GM18951 (cell line): ENCODE measurements at regions not wholly inside any gene's neighbourhood (a gene's known extent, or its start where the extent isn't known, plus 50 kb on each side); places are given as distances from the start of the nearest gene placed in this dataset.

Experiments used
- POLR2A ChIP-seq: IDR thresholded peaks from 4 replicates; pipeline ENCODE4 v1.6.1; 2011; ENCODE audit warnings: mild to moderate bottlenecking; ENCODE audit not compliant: insufficient read length, insufficient read depth; ENCODE audit errors: extremely low read depth
- in situ Hi-C: fragments of 300-500 bp; cut with MboI; formaldehyde crosslinking; loops from one replicate; pipeline ENCODE4 v1.12.0; 2022; ENCODE audit warnings: low sequenced_read_pairs, mixed read lengths, inconsistent platforms; ENCODE audit not compliant: unreplicated experiment

DNA sequence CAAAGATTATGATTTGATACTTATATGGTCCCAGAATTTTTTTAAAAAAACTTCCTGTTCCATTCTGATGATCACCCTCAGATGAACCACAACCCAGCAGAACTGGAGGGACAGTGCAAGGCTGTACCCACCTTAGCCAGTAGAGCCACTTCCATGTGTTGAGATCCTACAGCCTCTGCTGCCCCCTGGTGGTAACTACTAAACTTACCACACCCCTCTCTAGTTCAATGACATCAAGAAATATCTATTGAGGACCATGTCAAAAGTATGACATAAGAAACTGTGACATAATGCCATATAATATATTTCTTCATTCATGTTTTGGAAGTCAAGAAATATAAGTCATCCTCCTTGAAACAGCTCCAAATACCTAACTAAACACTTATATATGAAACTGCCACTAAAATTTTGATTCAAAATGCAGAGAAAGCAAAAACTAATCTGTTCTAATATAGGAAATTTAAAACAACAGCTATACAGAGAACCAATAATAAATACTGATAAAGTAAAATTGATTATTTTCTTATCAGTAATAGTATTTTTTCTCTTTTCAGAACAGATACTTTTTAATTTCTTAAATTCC, 412.6 kb downstream of the KCTD12 start:
- in situ Hi-C loops: loop anchor here (10.0 to 25.0 kb wide), 2 partner anchors 599 to 786 kb away; no protein-coding TSS in a partner anchor
- TF ChIP-seq POLR2A: no peak

GRCh38 chr13:76472916-76473315, 413.3 kb downstream of the KCTD12 start:
- TF ChIP-seq POLR2A: no peak
- in situ Hi-C loops: loop anchor here (10.0 to 25.0 kb wide), 2 partner anchors 598 to 786 kb away; no protein-coding TSS in a partner anchor

DNA sequence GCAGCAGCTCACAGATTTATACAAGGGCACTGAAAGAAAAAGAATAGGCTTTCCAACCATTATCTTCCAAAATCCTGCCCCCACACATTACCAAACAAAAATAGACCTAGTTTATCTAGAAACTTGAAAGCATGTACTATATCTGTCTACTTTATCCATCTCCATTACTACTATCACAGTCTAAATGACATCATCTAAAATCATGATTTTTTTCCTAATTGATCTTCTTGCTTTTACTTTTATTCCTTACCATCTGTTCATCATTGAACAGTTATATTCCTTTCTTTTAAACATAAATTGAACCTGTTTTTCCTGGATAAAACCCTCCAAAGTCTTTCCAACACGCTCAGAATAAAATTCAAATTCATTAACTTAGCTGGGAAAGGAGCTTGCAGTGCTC, 414.7 kb downstream of the KCTD12 start:
- in situ Hi-C loops: loop anchor here (10.0 to 25.0 kb wide), 2 partner anchors 597 to 784 kb away; no protein-coding TSS in a partner anchor
- TF ChIP-seq POLR2A: no peak

DNA sequence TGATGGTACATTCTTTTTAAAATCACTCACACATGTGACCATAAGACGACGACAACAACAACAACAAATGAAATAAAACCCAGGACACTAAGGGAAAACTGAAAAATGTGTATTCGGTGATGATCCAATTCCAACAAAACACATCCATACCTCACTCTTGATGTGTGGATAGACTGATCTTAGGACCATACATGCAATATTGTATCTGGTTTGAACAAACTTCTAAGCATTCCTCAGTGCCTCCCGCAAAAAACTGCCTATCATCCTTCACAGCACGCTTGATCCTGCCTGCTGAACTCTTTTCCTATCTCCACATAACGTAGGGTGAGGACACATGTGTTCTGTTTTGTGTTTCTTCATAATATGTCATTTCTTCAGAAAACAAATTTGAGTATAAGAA, 415.2 kb downstream of the KCTD12 start:
- TF ChIP-seq POLR2A: no peak
- in situ Hi-C loops: loop anchor here (10.0 to 25.0 kb wide), 2 partner anchors 596 to 784 kb away; no protein-coding TSS in a partner anchor

DNA sequence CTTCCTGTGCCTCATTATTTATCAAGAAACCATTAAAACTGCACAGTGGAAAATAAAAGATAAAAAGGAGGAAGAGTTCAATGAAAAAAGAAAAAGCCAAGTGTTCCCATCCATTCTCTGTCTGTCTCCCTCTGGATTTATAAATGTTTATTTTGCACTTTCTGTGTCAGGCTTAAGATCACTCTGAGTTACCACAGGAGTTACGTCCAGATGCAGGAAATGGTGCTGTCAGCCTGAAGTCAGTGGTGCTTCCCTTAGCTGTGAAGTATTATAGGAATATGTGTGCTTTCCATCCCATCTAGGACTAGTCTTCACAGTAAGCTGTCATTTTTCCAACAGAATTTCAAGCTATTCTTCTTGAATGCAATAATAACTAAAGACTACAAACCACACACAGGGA, 420.2 kb downstream of the KCTD12 start:
- in situ Hi-C loops: loop anchor here (25.0 kb wide), 1 partner anchor 779 kb away; no protein-coding TSS in a partner anchor
- no peak for TF ChIP-seq POLR2A

- TF ChIP-seq POLR2A: no peak
- in situ Hi-C loops: loop anchor here (25.0 kb wide), 1 partner anchor 776 kb away; no protein-coding TSS in a partner anchor
Measured at GRCh38 chr13:76463314-76463713, 422.9 kb downstream of the KCTD12 start.

DNA sequence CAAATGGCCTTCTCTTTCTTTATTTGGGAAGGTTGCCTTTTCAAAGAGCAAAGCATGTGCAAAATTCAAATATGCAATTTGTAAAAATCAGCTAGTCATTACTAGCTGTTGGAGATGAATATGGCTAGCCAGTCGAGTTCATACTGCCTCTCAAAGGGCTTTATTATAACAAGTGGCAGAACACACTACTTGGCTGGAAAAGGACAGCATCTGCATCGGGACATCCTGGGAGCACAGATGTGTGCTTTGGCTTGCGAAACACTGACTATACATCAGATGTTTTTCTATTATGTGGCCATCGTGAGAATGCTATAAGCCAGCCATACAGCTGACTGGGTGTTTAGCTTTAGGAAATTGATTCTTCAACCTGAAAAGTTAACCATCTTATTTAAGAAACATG, 424.2 kb downstream of the KCTD12 start:
- TF ChIP-seq POLR2A: no peak
- in situ Hi-C loops: loop anchor here (25.0 kb wide), 1 partner anchor 775 kb away; no protein-coding TSS in a partner anchor

DNA sequence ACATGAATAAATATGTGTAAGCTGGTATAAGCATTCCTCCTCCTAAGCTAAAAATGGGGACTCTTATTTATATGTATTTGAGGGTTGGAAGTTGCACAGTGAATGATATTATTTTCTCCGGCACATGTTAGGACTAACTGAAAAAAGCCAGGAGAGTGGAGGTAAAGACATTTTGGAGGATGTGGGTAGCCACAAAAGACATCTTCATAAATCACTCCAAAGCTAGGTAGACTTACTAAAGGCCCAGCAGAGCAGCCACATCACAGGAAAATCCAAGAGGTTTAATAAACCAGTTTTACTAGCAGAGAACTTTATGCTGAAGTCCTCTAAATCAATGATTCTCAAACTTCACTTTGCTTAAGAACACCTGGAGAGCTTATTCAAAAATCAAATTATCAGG, 424.7 kb downstream of the KCTD12 start:
- in situ Hi-C loops: loop anchor here (25.0 kb wide), 1 partner anchor 774 kb away; no protein-coding TSS in a partner anchor
- TF ChIP-seq POLR2A: no peak

- in situ Hi-C loops: loop anchor here (25.0 kb wide), 1 partner anchor 773 kb away; no protein-coding TSS in a partner anchor
Measured at GRCh38 chr13:76459863-76460262, 426.3 kb downstream of the KCTD12 start.

DNA sequence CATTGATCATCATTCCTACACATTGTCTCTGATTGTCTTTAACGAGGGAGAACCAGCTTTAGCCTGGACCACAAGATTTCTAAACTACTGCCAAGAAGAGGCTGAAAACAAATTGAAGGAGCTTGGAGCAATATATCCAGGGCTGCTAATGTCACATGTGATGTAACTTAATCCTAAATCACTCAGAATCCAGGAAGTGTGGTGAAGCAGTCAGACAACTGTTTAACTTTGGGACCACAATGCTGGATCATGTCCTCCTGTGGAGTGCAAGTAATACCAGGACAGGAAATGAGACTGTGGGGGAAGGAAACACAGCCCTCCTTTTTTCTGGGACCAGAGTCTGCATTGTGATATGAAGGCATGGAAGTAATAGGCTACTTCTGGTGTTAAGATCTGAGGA, 430.2 kb downstream of the KCTD12 start:
- in situ Hi-C loops: loop anchor here (25.0 kb wide), 1 partner anchor 769 kb away; no protein-coding TSS in a partner anchor
- no peak for TF ChIP-seq POLR2A

More at GRCh38 chr13:76459863-76460262, 426.3 kb downstream of the KCTD12 start:
- TF ChIP-seq POLR2A: no peak

DNA sequence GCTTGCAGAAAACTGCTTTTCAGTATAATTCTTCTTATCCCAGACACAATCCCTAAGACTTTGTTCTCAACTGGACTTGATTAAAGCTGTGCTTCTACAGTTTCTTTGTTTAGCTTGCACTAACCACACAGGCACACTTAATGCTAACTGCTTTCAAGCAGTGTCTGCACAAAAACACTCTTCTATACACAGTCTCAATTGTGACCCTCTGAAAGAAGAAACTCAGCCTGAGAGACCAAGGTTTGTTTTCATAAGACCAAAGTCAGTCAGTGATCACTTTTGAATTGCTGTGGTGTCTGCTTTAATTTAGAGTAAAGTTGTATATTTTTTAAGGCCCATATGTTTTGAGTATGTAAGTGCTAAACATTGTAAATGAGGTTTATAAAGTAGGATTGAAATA, 431.2 kb downstream of the KCTD12 start:
- TF ChIP-seq POLR2A: no peak
- in situ Hi-C loops: loop anchor here (25.0 kb wide), 1 partner anchor 768 kb away; no protein-coding TSS in a partner anchor

GRCh38 chr13:76449716-76450115, 436.5 kb downstream of the KCTD12 start:
- in situ Hi-C loops: loop anchor here (25.0 kb wide), 1 partner anchor 762 kb away; no protein-coding TSS in a partner anchor
- TF ChIP-seq POLR2A: no peak

DNA sequence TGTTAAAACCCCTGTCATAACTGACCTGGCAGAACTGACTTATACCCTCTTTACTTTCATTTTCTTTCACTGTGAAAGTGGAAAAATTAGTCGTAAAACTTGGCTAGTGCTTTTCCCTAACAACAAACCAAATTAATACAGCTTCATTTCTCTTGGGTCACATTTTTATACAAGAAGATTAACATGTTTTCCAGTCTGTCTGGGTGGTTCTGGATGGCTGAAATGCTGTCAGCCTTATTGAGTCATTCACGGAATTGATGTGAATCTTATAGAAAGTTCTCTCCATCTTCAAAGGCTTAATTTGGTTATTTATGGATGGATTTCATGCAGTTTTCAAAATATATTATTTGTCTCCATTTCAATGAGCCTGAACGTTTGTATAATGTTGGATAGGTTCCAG, 440.0 kb downstream of the KCTD12 start:
- TF ChIP-seq POLR2A: no peak
- in situ Hi-C loops: no loop called here

- in situ Hi-C loops: no loop called here
- TF ChIP-seq POLR2A: no peak
Measured at GRCh38 chr13:76440568-76440967, 445.6 kb downstream of the KCTD12 start.
